HEK293 (cell line): ENCODE measurements at regions not wholly inside any gene's neighbourhood (a gene's known extent, or its start where the extent isn't known, plus 50 kb on each side); places are given as distances from the start of the nearest gene placed in this dataset.

ENCODE experiments used
- CTCF ChIA-PET: fragments of 350-600 bp; formaldehyde crosslinking; extraction: SDS; loops from one replicate; lab custom pipeline; 2021; ENCODE audit warnings: antibody characterized with exemption; lab: Yijun Ruan, JAX
- POLR2A ChIA-PET: fragments of 300-600 bp; formaldehyde crosslinking; extraction: SDS; loops from one replicate; lab custom pipeline; 2020; ENCODE audit warnings: antibody characterized with exemption, inconsistent platforms; lab: Yijun Ruan, JAX
- H3K27ac ChIP-seq: fragments of 200-500 bp; sonication (Bioruptor generic); 2 replicates; pipeline ENCODE4 v1.5.1; 2014; ENCODE audit warnings: low read depth, low read length, control low read depth, inconsistent platforms; ENCODE audit errors: extremely low read depth
- H3K36me3 ChIP-seq, 2 experiments: fragments of 200-500 bp in 1 of 2; sonication (Bioruptor generic) in 1 of 2; 1 replicate in 1 of 2; 2 replicates in 1 of 2; pipeline ENCODE4 v1.5.1; 2014 to 2017; ENCODE audit warnings: inconsistent platforms in 2 of 2, low read length in 2 of 2; ENCODE audit not compliant: control insufficient read depth in 2 of 2, insufficient read depth in 1 of 2
- H3K4me1 ChIP-seq: fragments of 200-500 bp; sonication (Bioruptor generic); 2 replicates; pipeline ENCODE4 v1.5.1; 2014; ENCODE audit warnings: mild to moderate bottlenecking, low read length, inconsistent platforms; ENCODE audit not compliant: control insufficient read depth, insufficient read depth
- H3K4me3 ChIP-seq: 2 replicates; pipeline ENCODE4 v1.5.1; 2011; ENCODE audit warnings: low read depth, mild to moderate bottlenecking, control low read depth, low read length, moderate library complexity
- H3K9me3 ChIP-seq: fragments of 200-500 bp; sonication (Bioruptor generic); 2 replicates; pipeline ENCODE4 v1.5.1; 2014; ENCODE audit warnings: low read depth, low read length, inconsistent platforms; ENCODE audit not compliant: control insufficient read depth, insufficient read depth
- EGR2 ChIP-seq: fragments of 450-650 bp; formaldehyde crosslinking; IDR thresholded peaks from 2 replicates; pipeline ENCODE4 v1.5.1; 2016; ENCODE audit warnings: low read depth, missing biosample characterization, missing genetic modification characterization
- KLF9 ChIP-seq: fragments of 450-650 bp; formaldehyde crosslinking; IDR thresholded peaks from 2 replicates; pipeline ENCODE4 v1.5.1; 2016; ENCODE audit warnings: missing biosample characterization, missing genetic modification characterization, low read depth
- PATZ1 ChIP-seq: fragments of 450-650 bp; formaldehyde crosslinking; IDR thresholded peaks from 2 replicates; pipeline ENCODE4 v1.5.1; 2016; ENCODE audit warnings: missing biosample characterization, missing genetic modification characterization
- REPIN1 ChIP-seq: fragments of 450-650 bp; formaldehyde crosslinking; IDR thresholded peaks from 2 replicates; pipeline ENCODE4 v1.5.1; 2017; ENCODE audit warnings: missing biosample characterization, missing genetic modification characterization, low read depth
- ZFP37 ChIP-seq: fragments of 450-650 bp; formaldehyde crosslinking; IDR thresholded peaks from 2 replicates; pipeline ENCODE4 v1.5.1; 2016; ENCODE audit warnings: missing biosample characterization, missing genetic modification characterization
- ZNF112 ChIP-seq: fragments of 450-650 bp; formaldehyde crosslinking; IDR thresholded peaks from 2 replicates; pipeline ENCODE4 v1.5.0; 2017; ENCODE audit warnings: missing biosample characterization, missing genetic modification characterization
- ZNF148 ChIP-seq: fragments of 450-650 bp; formaldehyde crosslinking; IDR thresholded peaks from 2 replicates; pipeline ENCODE4 v1.5.0; 2017; ENCODE audit warnings: missing biosample characterization, missing genetic modification characterization, borderline replicate concordance
- ZNF169 ChIP-seq: fragments of 450-650 bp; formaldehyde crosslinking; IDR thresholded peaks from 2 replicates; pipeline ENCODE4 v1.5.1; 2016; ENCODE audit warnings: missing biosample characterization, missing genetic modification characterization
- ZNF19 ChIP-seq: fragments of 450-650 bp; formaldehyde crosslinking; IDR thresholded peaks from 2 replicates; pipeline ENCODE4; 2016; ENCODE audit warnings: missing biosample characterization, missing genetic modification characterization, low read depth
- ZNF239 ChIP-seq: fragments of 450-650 bp; formaldehyde crosslinking; IDR thresholded peaks from 2 replicates; pipeline ENCODE4 v1.5.1; 2016; ENCODE audit warnings: missing biosample characterization, missing genetic modification characterization
- ZNF354C ChIP-seq: fragments of 450-650 bp; formaldehyde crosslinking; IDR thresholded peaks from 2 replicates; pipeline ENCODE4 v1.5.1; 2016; ENCODE audit warnings: missing biosample characterization, missing genetic modification characterization, low read depth, borderline replicate concordance
- ZNF416 ChIP-seq: fragments of 450-650 bp; formaldehyde crosslinking; IDR thresholded peaks from 2 replicates; pipeline ENCODE4 v1.5.1; 2016; ENCODE audit warnings: missing biosample characterization, missing genetic modification characterization
- ZNF514 ChIP-seq: fragments of 450-650 bp; formaldehyde crosslinking; IDR thresholded peaks from 2 replicates; pipeline ENCODE4 v1.5.1; 2016; ENCODE audit warnings: missing biosample characterization, missing genetic modification characterization
- ZNF600 ChIP-seq: fragments of 450-650 bp; formaldehyde crosslinking; IDR thresholded peaks from 2 replicates; pipeline ENCODE4 v1.5.1; 2016; ENCODE audit warnings: missing biosample characterization, missing genetic modification characterization
- ZNF624 ChIP-seq: fragments of 450-650 bp; formaldehyde crosslinking; IDR thresholded peaks from 2 replicates; pipeline ENCODE4 v1.5.1; 2017; ENCODE audit warnings: missing biosample characterization, missing genetic modification characterization
- ZNF645 ChIP-seq: fragments of 450-650 bp; formaldehyde crosslinking; IDR thresholded peaks from 2 replicates; pipeline ENCODE4; 2016; ENCODE audit warnings: missing biosample characterization, missing genetic modification characterization
- ZNF658 ChIP-seq: fragments of 450-650 bp; formaldehyde crosslinking; IDR thresholded peaks from 2 replicates; pipeline ENCODE4; 2016; ENCODE audit warnings: missing biosample characterization, missing genetic modification characterization
- ZNF76 ChIP-seq: fragments of 450-650 bp; formaldehyde crosslinking; IDR thresholded peaks from 2 replicates; pipeline ENCODE4; 2016; ENCODE audit warnings: low read depth, missing biosample characterization, missing genetic modification characterization, borderline replicate concordance
- TF ChIP-seq, protein P1 (sequence below): fragments of 450-650 bp; formaldehyde crosslinking; IDR thresholded peaks from 2 replicates; pipeline ENCODE4 v1.5.1; 2016; ENCODE audit warnings: missing biosample characterization, missing genetic modification characterization
- TF ChIP-seq, protein P2 (sequence below): fragments of 450-650 bp; formaldehyde crosslinking; IDR thresholded peaks from 2 replicates; pipeline ENCODE4 v1.5.1; 2016; ENCODE audit warnings: missing biosample characterization, missing genetic modification characterization

- H3K4me1 ChIP-seq: no peaks in the 10 kb centered on the region
- POLR2A ChIA-PET: interaction anchor here (0.9 kb wide), 1 partner anchor 44 kb away, joined by 3 read pairs; no protein-coding TSS in a partner anchor
- no peak for TF ChIP-seq ZNF76 (tag by site-specific recombination)
- no peak for TF ChIP-seq ZNF148 (tag by site-specific recombination)
- no peak for TF ChIP-seq EGR2 (tag by site-specific recombination)
- no peak for TF ChIP-seq KLF9
- TF ChIP-seq ZNF112 (tag by site-specific recombination): no peak
- TF ChIP-seq ZNF19 (tag by site-specific recombination): no peak
- TF ChIP-seq, protein P1, sequence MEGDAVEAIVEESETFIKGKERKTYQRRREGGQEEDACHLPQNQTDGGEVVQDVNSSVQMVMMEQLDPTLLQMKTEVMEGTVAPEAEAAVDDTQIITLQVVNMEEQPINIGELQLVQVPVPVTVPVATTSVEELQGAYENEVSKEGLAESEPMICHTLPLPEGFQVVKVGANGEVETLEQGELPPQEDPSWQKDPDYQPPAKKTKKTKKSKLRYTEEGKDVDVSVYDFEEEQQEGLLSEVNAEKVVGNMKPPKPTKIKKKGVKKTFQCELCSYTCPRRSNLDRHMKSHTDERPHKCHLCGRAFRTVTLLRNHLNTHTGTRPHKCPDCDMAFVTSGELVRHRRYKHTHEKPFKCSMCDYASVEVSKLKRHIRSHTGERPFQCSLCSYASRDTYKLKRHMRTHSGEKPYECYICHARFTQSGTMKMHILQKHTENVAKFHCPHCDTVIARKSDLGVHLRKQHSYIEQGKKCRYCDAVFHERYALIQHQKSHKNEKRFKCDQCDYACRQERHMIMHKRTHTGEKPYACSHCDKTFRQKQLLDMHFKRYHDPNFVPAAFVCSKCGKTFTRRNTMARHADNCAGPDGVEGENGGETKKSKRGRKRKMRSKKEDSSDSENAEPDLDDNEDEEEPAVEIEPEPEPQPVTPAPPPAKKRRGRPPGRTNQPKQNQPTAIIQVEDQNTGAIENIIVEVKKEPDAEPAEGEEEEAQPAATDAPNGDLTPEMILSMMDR (tag by site-specific recombination): no peak
- TF ChIP-seq ZNF239 (tag by site-specific recombination): no peak
- no peak for TF ChIP-seq ZNF645 (tag by site-specific recombination)
- no peak for TF ChIP-seq PATZ1 (tag by site-specific recombination)
- TF ChIP-seq ZNF624: no peak
- no peak for TF ChIP-seq ZNF600 (tag by site-specific recombination)
- no peak for TF ChIP-seq REPIN1 (tag by site-specific recombination)
- TF ChIP-seq ZNF416: no peak
- TF ChIP-seq ZNF514 (tag by site-specific recombination): no peak
- TF ChIP-seq ZFP37 (tag by site-specific recombination): no peak
- TF ChIP-seq ZNF354C (tag by site-specific recombination): no peak
- no peak for TF ChIP-seq ZNF169 (tag by site-specific recombination)
- TF ChIP-seq ZNF658: no peak
- TF ChIP-seq, protein P2, sequence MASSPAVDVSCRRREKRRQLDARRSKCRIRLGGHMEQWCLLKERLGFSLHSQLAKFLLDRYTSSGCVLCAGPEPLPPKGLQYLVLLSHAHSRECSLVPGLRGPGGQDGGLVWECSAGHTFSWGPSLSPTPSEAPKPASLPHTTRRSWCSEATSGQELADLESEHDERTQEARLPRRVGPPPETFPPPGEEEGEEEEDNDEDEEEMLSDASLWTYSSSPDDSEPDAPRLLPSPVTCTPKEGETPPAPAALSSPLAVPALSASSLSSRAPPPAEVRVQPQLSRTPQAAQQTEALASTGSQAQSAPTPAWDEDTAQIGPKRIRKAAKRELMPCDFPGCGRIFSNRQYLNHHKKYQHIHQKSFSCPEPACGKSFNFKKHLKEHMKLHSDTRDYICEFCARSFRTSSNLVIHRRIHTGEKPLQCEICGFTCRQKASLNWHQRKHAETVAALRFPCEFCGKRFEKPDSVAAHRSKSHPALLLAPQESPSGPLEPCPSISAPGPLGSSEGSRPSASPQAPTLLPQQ (tag by site-specific recombination): no peak
- H3K9me3 ChIP-seq: no peaks in the 10 kb centered on the region
- no peaks in the 10 kb centered on the region for H3K36me3 ChIP-seq
- no peak overlapping the region for H3K27ac ChIP-seq
- no peak overlapping the region for H3K4me3 ChIP-seq
- CTCF ChIA-PET: no interaction called here
Measured at GRCh38 chr6:141866731-141867497, 265.8 kb upstream of the GJE1 start.
